PC-3 (cell line): ENCODE measurements at regions not wholly inside any gene's neighbourhood (a gene's known extent, or its start where the extent isn't known, plus 50 kb on each side); places are given as distances from the start of the nearest gene placed in this dataset.

Source experiments
- EZH2phosphoT487 ChIP-seq: fragments of 300-600 bp; sonication (generic); IDR thresholded peaks from 2 replicates; pipeline ENCODE4 v1.6.1; 2018; ENCODE audit warnings: mild to moderate bottlenecking, antibody characterized with exemption, low read length, borderline replicate concordance
- TF ChIP-seq, protein P1 (sequence below): fragments of 300-600 bp; sonication (generic); conservative IDR thresholded peaks from 2 replicates; pipeline ENCODE4 v1.5.1; 2017; ENCODE audit warnings: antibody characterized with exemption, low read depth, mild to moderate bottlenecking, low read length

- TF ChIP-seq, protein P1, sequence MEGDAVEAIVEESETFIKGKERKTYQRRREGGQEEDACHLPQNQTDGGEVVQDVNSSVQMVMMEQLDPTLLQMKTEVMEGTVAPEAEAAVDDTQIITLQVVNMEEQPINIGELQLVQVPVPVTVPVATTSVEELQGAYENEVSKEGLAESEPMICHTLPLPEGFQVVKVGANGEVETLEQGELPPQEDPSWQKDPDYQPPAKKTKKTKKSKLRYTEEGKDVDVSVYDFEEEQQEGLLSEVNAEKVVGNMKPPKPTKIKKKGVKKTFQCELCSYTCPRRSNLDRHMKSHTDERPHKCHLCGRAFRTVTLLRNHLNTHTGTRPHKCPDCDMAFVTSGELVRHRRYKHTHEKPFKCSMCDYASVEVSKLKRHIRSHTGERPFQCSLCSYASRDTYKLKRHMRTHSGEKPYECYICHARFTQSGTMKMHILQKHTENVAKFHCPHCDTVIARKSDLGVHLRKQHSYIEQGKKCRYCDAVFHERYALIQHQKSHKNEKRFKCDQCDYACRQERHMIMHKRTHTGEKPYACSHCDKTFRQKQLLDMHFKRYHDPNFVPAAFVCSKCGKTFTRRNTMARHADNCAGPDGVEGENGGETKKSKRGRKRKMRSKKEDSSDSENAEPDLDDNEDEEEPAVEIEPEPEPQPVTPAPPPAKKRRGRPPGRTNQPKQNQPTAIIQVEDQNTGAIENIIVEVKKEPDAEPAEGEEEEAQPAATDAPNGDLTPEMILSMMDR: no peak
- TF ChIP-seq EZH2phosphoT487: no peak
Measured at GRCh38 chr3:102099913-102100312, 250.6 kb downstream of the NFKBIZ start.
